Lung (tissue), 11 donors: ENCODE measurements at regions not wholly inside any gene's neighbourhood (a gene's known extent, or its start where the extent isn't known, plus 50 kb on each side); places are given as distances from the start of the nearest gene placed in this dataset.

ENCODE experiments used
- ATAC-seq: fragments of 200-7000 bp; cut with Tn5 transposase; one replicate; pipeline ENCODE4 v1.9.1; 2020; ENCODE audit warnings: moderate number of reproducible peaks; ENCODE audit not compliant: insufficient read depth, low FRiP score
- DNase-seq, 3 donors: peaks; one replicate each; pipeline ENCODE4 v3.0.0-alpha.2; 2013 to 2017
- H3K27ac ChIP-seq, 2 donors: one replicate each; pipeline ENCODE4 v1.5.1; 2013; ENCODE audit warnings: mild to moderate bottlenecking in 2 of 2, moderate library complexity in 2 of 2, control low read depth in 1 of 2, inconsistent platforms in 1 of 2, low read depth in 1 of 2, low read length in 1 of 2
- H3K27me3 ChIP-seq, 3 donors: one replicate each; pipeline ENCODE4 v1.5.1; 2013; ENCODE audit warnings: low read length in 2 of 3; ENCODE audit not compliant: control insufficient read depth in 3 of 3, insufficient read depth in 3 of 3
- H3K36me3 ChIP-seq, 4 donors: one replicate each; pipeline ENCODE4 v1.5.1; 2013; ENCODE audit warnings: low read length in 4 of 4, mild to moderate bottlenecking in 1 of 4, moderate library complexity in 1 of 4; ENCODE audit not compliant: control insufficient read depth in 4 of 4, insufficient read depth in 4 of 4
- H3K4me1 ChIP-seq, 5 donors: one replicate each; pipeline ENCODE4 v1.5.1; 2013; ENCODE audit warnings: low read length in 5 of 5, mild to moderate bottlenecking in 2 of 5, moderate library complexity in 1 of 5; ENCODE audit not compliant: control insufficient read depth in 5 of 5, insufficient read depth in 5 of 5
- H3K4me3 ChIP-seq: one replicate; pipeline ENCODE4 v1.5.1; 2013; ENCODE audit warnings: mild to moderate bottlenecking, control low read depth, moderate library complexity
- H3K9ac ChIP-seq, 2 donors: one replicate each; pipeline ENCODE4 v1.5.1; 2013; ENCODE audit warnings: low read length in 2 of 2, control low read depth in 1 of 2; ENCODE audit not compliant: insufficient read depth in 1 of 2
- H3K9me3 ChIP-seq, 4 donors: one replicate each; pipeline ENCODE4 v1.5.1; 2013; ENCODE audit warnings: low read length in 3 of 4, mild to moderate bottlenecking in 1 of 4, moderate library complexity in 1 of 4; ENCODE audit not compliant: control insufficient read depth in 4 of 4, insufficient read depth in 3 of 4
- WGBS, 2 donors: extraction: QIAGEN DNeasy Blood & Tissue Kit; methylation state at CpG; one replicate each; pipeline ENCODE4 v1.1.7; 2013; 5-methylcytosine and 5-hydroxymethylcytosine counted together
- TF ChIP-seq, protein P1 (sequence below): IDR thresholded peaks from 2 replicates; pipeline ENCODE4 v1.5.1; 2012; ENCODE audit warnings: mild to moderate bottlenecking; ENCODE audit errors: control extremely low read depth, extremely low read depth
- donor health status: control.
- donor health status: control.
- donor health status: Bipolar disorder and iron deficiency.
- donor health status: healthy.
- donor health status: DM: yes; HTN: yes; CAD: no.

DNA sequence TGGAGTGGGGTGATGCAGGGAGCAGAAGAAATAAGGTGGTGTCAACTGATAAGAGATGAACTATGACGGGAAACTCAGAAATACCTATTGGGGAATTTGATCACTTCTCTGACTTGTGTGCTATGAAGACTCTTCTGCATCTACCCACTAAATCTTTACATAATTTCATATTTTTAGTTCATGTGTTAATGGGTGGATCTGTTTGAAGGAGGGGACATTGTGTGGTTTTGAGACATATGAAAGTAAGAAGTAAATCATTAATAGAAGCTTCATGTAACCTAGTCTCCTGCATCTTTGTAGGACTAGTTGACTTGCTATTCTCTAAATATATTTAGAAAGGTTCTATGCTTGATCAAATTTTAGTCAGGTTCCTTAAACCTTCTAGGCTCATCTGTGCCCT lies 86.6 kb upstream of the MEI4 start:
- TF ChIP-seq, protein P1, sequence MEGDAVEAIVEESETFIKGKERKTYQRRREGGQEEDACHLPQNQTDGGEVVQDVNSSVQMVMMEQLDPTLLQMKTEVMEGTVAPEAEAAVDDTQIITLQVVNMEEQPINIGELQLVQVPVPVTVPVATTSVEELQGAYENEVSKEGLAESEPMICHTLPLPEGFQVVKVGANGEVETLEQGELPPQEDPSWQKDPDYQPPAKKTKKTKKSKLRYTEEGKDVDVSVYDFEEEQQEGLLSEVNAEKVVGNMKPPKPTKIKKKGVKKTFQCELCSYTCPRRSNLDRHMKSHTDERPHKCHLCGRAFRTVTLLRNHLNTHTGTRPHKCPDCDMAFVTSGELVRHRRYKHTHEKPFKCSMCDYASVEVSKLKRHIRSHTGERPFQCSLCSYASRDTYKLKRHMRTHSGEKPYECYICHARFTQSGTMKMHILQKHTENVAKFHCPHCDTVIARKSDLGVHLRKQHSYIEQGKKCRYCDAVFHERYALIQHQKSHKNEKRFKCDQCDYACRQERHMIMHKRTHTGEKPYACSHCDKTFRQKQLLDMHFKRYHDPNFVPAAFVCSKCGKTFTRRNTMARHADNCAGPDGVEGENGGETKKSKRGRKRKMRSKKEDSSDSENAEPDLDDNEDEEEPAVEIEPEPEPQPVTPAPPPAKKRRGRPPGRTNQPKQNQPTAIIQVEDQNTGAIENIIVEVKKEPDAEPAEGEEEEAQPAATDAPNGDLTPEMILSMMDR, result no peak
- DNase-seq (no peak), ATAC-seq (no peak)
- 78 to 89% methylated on average over 1 of the region's 1 CpG for WGBS, 2 donors
- Histone ChIP-seq H3K9ac (no peak overlapping the region), H3K27ac (no peak overlapping the region), H3K4me1 (no peaks in the 10 kb centered on the region), H3K27me3 (no peaks in the 10 kb centered on the region), H3K9me3 (no peaks in the 10 kb centered on the region), H3K4me3 (no peak overlapping the region), H3K36me3 (no peaks in the 10 kb centered on the region)

DNA sequence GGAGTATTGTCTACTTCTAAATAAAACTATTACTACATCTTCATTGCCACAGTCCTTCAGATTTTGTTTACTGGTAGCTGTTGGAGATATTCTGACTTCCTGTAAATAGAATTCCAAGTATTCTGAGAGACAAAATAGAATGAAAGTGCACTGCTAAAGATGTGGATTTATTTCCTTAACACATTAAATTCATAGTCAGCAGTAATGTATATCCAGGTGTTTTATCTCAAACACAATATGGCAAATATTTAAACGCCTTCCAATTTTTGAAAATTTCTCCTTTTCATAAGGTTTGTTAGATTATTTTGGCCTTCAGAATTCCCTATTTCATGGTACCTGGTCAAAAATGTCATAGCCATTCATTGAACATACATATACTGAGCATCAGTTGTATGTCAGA lies 84.3 kb upstream of the MEI4 start:
- H3K27me3 ChIP-seq, result no peaks in the 10 kb centered on the region
- ATAC-seq (no peak), DNase-seq (no peak)
- H3K4me3 ChIP-seq, result no peak overlapping the region
- H3K9me3 ChIP-seq, result no peaks in the 10 kb centered on the region
- H3K4me1 ChIP-seq, result no peaks in the 10 kb centered on the region
- no peaks in the 10 kb centered on the region for H3K36me3 ChIP-seq
- no peak overlapping the region for H3K27ac ChIP-seq
- no peak overlapping the region for H3K9ac ChIP-seq
- 63 to 77% methylated on average over 1 of the region's 1 CpG for WGBS, 2 donors
- TF ChIP-seq, protein P1, result no peak

DNA sequence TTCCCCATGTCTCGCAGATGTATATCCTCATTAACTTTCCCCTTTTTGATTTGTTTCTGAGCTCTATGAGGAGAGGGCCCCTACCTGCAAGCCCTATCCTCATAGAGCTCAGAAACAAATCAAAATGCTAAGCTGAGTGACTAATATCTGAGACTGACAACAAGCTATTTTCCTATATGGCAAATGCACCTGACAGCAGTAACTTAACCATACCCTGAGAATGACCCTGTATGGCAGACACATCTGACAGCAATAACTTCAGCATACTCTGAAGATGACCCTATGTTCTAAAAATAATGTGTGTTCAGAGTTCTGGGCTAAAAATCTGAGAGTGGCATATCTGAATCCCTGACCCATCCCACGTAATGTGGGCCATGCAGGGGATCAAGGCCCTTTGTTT lies 79.0 kb upstream of the MEI4 start:
- ATAC-seq (no peak), DNase-seq (no peak)
- H3K36me3 ChIP-seq, result no peaks in the 10 kb centered on the region
- H3K4me1 ChIP-seq, result no peaks in the 10 kb centered on the region
- H3K27ac ChIP-seq, result no peak overlapping the region
- H3K27me3 ChIP-seq, result no peaks in the 10 kb centered on the region
- TF ChIP-seq, protein P1, result no peak
- no peak overlapping the region for H3K9ac ChIP-seq
- no peak overlapping the region for H3K4me3 ChIP-seq
- WGBS, 2 donors, result 80 to 86% methylated on average over 2 of the region's 2 CpGs
- H3K9me3 ChIP-seq, result no peaks in the 10 kb centered on the region

DNA sequence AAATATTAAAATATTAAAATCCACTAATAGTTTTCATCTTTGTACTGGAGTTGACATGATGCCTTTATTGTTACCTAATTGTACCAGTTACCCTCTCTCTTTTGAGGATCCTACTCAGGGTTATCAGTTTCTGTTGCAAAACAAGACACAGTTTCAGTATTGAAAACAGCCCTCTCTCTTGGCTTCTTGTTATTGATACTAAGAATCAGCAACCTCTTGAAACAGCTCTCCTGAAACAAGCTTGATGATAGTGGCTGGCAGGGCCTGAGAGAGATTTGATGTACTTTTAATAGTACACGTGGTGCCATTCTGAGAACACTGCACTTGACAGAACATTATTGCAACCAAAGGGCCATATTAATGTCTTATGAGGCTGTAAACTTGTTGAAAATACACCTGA lies 64.9 kb upstream of the MEI4 start:
- Histone ChIP-seq H3K9me3 (no peaks in the 10 kb centered on the region), H3K9ac (no peak overlapping the region), H3K36me3 (no peaks in the 10 kb centered on the region), H3K27ac (no peak overlapping the region), H3K4me3 (no peak overlapping the region), H3K4me1 (no peaks in the 10 kb centered on the region), H3K27me3 (no peaks in the 10 kb centered on the region)
- ATAC-seq (no peak), DNase-seq (no peak)
- TF ChIP-seq, protein P1, result no peak
- 63 to 74% methylated on average over 1 of the region's 1 CpG for WGBS, 2 donors
